ENCODE measurements at regions not wholly inside any gene's neighbourhood (a gene's known extent, or its start where the extent isn't known, plus 50 kb on each side); places are given as distances from the start of the nearest gene placed in this dataset.
"Not testable (repeated sequence)": the region's sequence is repeated elsewhere in the genome, so short reads cannot be mapped to it uniquely, and the experiment has no call there.

GRCh38 chr9:66601472-66601871, 299.1 kb upstream of the ZNF658 start:
- not testable (repeated sequence) for H3K9me3 ChIP-seq (ENCODE audit: severe bottlenecking); H3K27ac ChIP-seq; DNase-seq; H3K27me3 ChIP-seq (ENCODE audit: insufficient read depth, low read depth, severe bottlenecking); H3K36me3 ChIP-seq; H3K4me3 ChIP-seq (ENCODE audit: low read depth, low read length)

- not testable (repeated sequence) for H3K27me3 ChIP-seq (ENCODE audit: insufficient read depth, low read depth, severe bottlenecking); H3K27ac ChIP-seq; H3K36me3 ChIP-seq; H3K9me3 ChIP-seq (ENCODE audit: severe bottlenecking); H3K4me3 ChIP-seq (ENCODE audit: low read depth, low read length)
- DNase-seq, result peak; percentile 5
Observed at GRCh38 chr9:66631521-66632046, 268.9 kb upstream of the ZNF658 start.

GRCh38 chr9:66647675-66648074, 252.8 kb upstream of the ZNF658 start:
- not testable (repeated sequence) for H3K27ac ChIP-seq; H3K9me3 ChIP-seq (ENCODE audit: severe bottlenecking); H3K4me3 ChIP-seq (ENCODE audit: low read depth, low read length); H3K36me3 ChIP-seq; DNase-seq; H3K27me3 ChIP-seq (ENCODE audit: insufficient read depth, low read depth, severe bottlenecking)

DNA sequence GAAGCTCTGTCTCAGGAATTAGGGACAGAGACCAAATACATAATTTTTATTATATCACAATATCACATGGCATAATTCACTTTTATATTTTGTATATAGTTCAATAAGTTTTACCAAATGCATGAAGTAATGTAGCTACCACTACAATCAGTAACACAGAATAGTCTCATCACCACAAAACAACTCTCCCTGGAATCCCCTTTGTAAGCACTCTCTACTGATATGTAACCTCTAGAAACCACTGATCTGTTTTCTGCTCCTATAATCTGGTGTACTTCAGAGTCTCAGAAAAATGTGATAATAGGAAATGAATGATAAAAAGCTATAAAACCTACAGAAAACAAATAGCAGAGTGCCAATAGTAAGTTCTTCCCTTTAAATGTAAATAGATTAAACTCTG, 210.3 kb upstream of the ZNF658 start:
- not testable (repeated sequence) for H3K9me3 ChIP-seq (ENCODE audit: severe bottlenecking); H3K36me3 ChIP-seq; H3K27ac ChIP-seq; H3K4me3 ChIP-seq (ENCODE audit: low read depth, low read length); H3K27me3 ChIP-seq (ENCODE audit: insufficient read depth, low read depth, severe bottlenecking); DNase-seq

DNA sequence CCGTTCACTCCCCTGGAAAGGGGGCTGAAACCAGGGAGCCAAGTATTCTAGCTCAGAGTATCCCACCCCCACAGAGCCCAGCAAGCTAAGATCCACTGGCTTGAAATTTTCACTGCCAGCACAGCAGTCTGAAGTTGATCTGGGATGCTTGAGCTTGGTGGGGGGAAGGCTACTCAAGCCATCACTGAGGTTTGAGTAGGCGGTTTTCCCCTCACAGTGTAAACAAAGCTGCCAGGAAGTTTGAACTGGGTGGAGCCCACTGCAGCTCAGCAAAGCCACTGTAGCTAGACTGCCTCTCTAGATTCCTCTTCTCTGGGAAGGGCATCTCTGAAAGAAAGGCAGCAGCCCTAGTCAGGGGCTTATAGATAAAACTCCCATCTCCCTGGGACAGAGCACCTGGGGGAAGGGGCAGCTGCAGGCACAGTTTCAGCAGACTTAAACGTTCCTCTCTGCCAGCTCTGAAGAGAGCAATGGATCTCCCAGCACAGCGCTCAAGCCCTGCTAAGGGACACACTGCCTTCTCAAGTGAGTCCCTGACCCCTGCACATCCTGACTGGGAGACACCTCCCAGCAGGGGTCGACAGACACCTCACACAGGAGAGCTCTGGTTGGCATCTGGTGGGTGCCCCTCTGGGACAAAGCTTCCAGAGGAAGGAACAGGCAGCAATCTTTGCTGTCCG, 204.8 kb upstream of the ZNF658 start:
- H3K9me3 ChIP-seq (ENCODE audit: severe bottlenecking); H3K36me3 ChIP-seq; H3K27ac ChIP-seq; H3K27me3 ChIP-seq (ENCODE audit: insufficient read depth, low read depth, severe bottlenecking); H3K4me3 ChIP-seq (ENCODE audit: low read depth, low read length); DNase-seq: not testable (repeated sequence)

DNA sequence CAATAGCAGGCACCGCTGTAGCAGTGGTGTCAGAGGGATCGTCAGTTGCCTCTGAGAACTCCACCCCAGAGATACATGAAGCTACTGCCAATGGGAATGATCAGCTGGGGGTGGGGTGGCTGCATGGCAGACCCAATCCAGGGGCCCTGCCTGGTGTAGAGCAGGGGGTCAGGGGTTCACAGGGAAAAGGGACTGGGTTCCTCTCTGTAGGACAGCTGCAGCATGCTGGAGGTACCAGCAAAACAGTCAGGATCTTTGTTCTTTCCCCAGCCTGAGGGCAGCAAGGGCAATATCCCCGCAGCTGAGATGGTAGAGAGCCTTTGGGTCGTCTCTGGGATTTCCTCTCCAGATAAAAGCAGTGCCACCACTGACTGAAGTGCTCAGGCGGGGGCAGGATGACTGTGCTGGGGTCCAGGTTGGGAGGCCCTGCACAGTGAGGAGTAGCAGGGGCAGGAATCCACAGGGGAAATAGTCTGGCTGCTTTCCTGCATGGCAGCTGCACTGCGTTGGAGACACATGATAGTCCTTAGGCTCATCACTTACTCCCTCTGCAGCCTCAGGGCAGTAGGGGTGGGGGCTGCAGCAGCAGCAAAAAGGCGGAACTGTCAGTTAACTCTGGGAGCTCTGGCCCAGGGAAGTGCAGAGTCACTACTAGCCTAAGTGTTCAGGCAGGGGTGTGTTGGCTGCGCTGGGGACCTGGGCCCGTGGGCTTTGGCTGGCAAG, 203.0 kb upstream of the ZNF658 start:
- H3K4me3 ChIP-seq (ENCODE audit: low read depth, low read length); DNase-seq; H3K36me3 ChIP-seq; H3K27me3 ChIP-seq (ENCODE audit: insufficient read depth, low read depth, severe bottlenecking); H3K27ac ChIP-seq; H3K9me3 ChIP-seq (ENCODE audit: severe bottlenecking): not testable (repeated sequence)

- not testable (repeated sequence) for H3K4me3 ChIP-seq (ENCODE audit: low read depth, low read length); H3K36me3 ChIP-seq; H3K9me3 ChIP-seq (ENCODE audit: severe bottlenecking); H3K27ac ChIP-seq; H3K27me3 ChIP-seq (ENCODE audit: insufficient read depth, low read depth, severe bottlenecking); DNase-seq
Observed at GRCh38 chr9:66698066-66698455, 202.5 kb upstream of the ZNF658 start.

DNA sequence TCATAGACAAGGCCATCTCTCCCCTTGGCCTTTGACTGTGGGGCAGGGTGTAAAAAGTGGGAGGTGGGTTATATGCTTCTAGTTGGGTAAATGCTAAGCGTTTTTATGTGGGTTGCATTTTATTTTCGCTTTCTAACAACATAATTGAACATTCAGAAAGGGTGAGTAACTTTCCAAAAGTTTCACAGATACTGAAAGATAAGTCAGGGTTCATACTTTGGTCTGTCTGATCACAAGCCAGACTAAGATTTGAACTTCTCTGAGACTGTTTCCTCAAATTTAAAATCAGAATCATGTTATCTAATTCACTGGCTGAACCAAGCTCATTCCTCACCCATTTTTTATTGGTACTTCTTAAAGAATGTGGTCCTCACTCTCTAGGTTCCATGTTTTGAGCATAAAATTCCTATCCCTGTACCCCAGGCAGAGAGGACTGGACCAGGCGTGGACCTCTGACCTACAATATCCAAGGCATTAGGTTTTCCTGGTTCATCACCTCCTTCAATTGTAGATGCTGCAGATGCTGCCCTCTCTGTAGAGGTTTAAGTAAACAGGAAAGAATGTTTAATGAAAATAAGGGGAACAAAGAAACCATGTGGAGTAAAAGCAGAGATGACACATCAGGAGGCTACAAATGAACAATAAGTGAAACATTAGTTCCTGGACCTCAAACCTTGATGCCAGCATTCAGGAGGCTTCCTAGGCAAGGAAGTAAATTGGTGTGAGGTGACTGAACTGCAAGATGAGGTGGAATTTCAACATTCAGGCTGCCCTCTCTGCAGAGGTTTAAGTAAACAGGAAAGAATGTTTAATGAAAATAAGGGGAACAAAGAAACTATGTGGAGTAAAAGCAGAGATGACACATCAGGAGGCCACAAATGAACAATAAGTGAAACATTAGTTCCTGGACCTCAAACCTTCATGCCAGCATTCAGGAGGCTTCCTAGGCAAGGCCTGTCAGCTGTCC, 198.8 kb upstream of the ZNF658 start:
- not testable (repeated sequence) for H3K9me3 ChIP-seq (ENCODE audit: severe bottlenecking); H3K4me3 ChIP-seq (ENCODE audit: low read depth, low read length); H3K36me3 ChIP-seq; DNase-seq; H3K27ac ChIP-seq; H3K27me3 ChIP-seq (ENCODE audit: insufficient read depth, low read depth, severe bottlenecking)

DNA sequence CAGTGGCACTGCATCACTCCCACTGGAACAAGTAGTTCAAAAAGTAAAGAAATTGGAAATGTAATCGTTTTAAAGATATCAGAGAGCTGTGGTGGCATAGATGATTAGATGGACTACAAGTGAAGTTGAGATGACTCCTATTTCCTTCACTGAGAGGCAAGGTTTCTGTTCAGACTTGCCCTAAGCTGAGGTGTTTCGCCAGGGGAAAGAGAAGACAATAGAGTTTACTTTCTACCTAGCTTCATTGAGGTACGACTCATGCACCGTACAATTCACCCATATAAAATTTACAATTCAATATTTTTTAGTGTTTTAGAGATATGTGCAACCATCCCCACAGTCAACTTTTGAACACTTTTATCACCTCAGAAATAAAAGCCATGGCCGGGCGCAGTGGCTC, 189.0 kb upstream of the ZNF658 start:
- not testable (repeated sequence) for H3K4me3 ChIP-seq (ENCODE audit: low read depth, low read length); H3K27ac ChIP-seq; H3K36me3 ChIP-seq; H3K27me3 ChIP-seq (ENCODE audit: insufficient read depth, low read depth, severe bottlenecking); DNase-seq; H3K9me3 ChIP-seq (ENCODE audit: severe bottlenecking)

DNA sequence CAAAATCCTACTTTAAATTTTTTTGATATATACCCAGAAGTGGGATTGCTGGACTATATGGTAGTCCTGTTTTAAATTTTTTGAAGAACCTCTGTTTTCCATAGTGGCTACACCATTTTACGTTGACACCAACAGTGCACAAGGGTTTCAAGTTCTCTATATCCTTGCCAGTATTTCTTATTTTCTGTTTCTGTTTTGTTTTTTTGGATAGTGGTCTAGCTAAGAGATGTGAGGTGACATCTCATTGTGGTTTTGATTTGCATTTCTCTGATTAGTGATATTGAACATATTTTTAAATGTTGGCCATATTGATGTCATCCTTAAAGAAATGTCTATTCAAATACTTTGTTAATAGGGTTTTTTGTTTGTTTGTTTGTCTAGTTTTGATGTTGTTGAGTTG, 187.7 kb upstream of the ZNF658 start:
- not testable (repeated sequence) for H3K9me3 ChIP-seq (ENCODE audit: severe bottlenecking); H3K4me3 ChIP-seq (ENCODE audit: low read depth, low read length); H3K27ac ChIP-seq; H3K36me3 ChIP-seq; DNase-seq; H3K27me3 ChIP-seq (ENCODE audit: insufficient read depth, low read depth, severe bottlenecking)

- H3K27ac ChIP-seq; H3K4me3 ChIP-seq (ENCODE audit: low read depth, low read length); H3K27me3 ChIP-seq (ENCODE audit: insufficient read depth, low read depth, severe bottlenecking); H3K9me3 ChIP-seq (ENCODE audit: severe bottlenecking); DNase-seq; H3K36me3 ChIP-seq: not testable (repeated sequence)
Observed at GRCh38 chr9:66713552-66713951, 187.0 kb upstream of the ZNF658 start.

GRCh38 chr9:66720845-66721244, 179.7 kb upstream of the ZNF658 start:
- not testable (repeated sequence) for H3K27me3 ChIP-seq (ENCODE audit: insufficient read depth, low read depth, severe bottlenecking); H3K36me3 ChIP-seq; H3K4me3 ChIP-seq (ENCODE audit: low read depth, low read length); DNase-seq; H3K9me3 ChIP-seq (ENCODE audit: severe bottlenecking); H3K27ac ChIP-seq

DNA sequence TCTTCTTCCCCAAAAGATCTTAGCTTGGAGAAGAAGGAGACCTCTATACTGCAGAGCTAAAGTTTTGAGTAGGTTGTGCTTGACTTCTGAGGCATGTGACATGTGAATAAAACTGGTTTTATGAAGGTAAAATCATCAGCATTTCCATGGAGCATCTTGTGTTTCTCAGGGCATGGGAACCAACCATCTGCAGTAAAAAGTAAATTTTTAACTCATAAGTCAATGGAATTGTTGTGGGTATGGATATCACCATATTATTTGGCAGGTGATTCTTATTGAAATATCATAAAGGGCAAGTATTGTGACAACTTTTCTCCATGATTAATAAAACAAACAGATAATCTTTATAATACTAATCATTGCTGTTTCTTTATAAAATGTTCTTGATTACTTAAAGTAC, 173.0 kb upstream of the ZNF658 start:
- not testable (repeated sequence) for H3K36me3 ChIP-seq; H3K4me3 ChIP-seq (ENCODE audit: low read depth, low read length); DNase-seq; H3K9me3 ChIP-seq (ENCODE audit: severe bottlenecking); H3K27me3 ChIP-seq (ENCODE audit: insufficient read depth, low read depth, severe bottlenecking); H3K27ac ChIP-seq

DNA sequence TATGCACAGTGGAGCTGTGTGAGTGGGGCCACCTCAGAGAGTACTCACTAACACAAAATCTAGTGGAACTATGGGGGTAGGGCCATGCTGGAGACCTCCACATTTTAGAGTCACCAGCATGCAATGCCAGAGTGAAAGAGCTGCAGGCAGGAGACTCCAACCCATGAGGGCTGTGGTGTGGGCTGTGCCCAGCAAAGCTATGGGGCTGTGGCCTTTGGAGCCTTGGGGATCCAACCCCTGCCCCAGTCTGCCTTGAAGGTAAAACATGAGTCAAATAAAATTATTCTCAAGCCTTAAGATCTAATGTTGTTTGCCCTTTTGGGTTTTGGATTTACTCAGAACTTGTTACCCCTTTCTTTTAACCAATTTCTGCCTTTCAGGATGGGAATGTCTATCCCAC, 163.8 kb upstream of the ZNF658 start:
- DNase-seq; H3K4me3 ChIP-seq (ENCODE audit: low read depth, low read length); H3K9me3 ChIP-seq (ENCODE audit: severe bottlenecking); H3K36me3 ChIP-seq; H3K27ac ChIP-seq; H3K27me3 ChIP-seq (ENCODE audit: insufficient read depth, low read depth, severe bottlenecking): not testable (repeated sequence)

Measured in WERI-Rb-1 (cell line).